T1000 (cell line): ENCODE measurements at regions not wholly inside any gene's neighbourhood (a gene's known extent, or its start where the extent isn't known, plus 50 kb on each side); places are given as distances from the start of the nearest gene placed in this dataset.

Source experiments
- DNase-seq: peaks from one replicate; lab custom pipeline; 2025; ENCODE audit warnings: mixed read lengths; lab: John Stamatoyannopoulos, UW

DNA sequence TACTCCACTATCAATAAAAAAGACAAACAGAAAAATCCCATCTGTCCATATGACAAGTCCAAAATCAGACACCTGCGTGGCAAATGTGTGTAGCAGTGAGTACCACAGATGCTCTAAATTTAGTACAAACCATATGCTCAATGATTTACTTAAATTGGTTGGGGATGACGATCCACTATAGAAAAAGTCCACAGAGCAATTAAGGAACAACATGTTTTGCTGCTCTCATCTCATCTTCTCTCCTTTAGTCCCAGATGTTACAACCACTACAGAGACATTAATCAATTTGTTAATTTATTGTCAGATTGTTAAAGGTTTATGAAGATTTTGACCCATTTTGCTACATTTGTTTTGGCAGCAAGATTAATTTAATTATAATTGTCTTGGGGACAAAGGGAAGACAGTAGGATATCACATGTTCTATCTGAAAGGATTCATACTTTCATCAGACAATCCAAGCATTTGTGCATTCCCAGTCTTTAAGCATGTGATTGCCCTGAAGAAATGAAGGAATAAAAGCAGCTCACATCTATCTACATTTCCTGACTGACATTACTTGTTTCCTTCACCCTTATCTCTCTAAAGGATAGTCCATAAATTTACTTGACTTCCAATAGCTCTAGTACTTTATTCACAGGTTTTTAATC, 2268.1 kb downstream of the PCDH7 start:
- no peak for DNase-seq

DNA sequence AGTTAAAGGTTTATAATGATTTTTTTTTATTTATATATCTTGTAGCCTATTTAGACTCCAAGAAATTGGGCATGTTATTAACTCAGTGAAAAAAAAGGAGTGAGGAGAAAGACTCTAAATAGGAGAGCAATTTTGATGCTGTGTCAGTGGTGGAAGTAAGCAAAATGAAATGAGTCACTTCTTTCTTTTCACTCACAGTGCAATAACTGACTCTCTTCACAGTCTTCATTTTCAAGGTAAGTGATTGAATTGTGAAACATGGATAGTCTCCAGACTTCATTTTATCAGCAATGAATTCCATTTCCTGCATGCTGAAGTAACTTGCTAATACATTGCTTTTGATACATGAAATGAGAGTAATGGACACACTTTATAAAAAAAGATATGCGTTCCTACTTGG, 2271.5 kb downstream of the PCDH7 start:
- DNase-seq = no peak

DNA sequence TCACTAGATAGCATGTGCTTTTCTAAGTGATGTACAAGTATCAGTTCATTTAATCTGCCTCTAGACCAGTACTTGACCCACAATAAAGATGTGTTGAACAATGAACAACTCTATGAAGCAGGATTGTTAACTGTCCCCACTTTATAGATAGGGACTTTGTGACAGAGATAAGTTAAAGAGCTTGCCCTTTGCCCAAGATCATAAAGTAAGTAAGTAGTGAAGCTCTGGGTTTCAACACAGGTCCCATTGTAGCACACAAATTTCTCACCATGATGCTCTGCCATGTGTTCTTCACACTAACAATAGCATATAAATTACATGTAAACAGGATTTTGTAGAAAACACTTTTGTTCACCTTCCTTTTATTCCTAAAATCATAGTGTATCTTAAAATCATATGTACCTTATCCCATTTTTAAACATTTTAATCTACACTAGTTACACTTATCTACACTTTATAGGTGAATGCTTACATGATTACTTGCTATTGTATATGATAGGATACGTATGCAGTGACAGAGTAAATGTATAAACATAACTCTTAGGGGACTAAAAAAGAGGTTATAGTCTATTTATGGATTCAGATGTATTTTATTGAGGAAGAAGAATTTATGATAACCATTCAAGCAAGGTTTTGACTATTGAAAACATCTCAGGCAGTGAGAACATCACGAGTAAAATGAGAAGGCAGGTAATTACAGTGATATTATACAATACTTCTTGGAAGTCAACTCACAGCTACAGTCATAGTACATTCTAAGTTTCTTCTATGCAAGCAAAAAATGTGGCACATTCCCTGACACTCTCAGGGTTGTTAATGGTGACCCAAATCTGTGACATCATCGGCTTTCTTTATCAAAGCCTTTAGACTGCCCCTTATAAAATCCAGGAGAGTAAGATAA, 2275.1 kb downstream of the PCDH7 start:
- DNase-seq = no peak

DNA sequence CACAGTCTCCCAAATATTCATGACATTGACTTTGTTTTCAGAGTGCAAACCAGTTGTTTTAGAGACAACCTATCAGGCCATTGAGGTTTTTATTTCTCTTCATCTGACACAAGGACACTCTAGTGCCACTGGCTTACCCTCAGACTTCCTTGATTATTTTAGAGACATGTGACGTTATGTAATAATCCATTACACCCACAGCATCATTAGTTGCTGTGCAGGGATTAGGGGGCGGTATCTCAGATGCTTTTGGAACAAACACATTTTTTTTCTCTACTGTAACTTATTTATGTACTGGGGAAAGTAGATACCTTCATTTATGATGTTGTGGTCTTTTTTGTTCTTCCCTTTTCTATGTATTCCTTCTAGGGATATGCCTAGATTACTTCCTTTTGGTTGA, 2293.1 kb downstream of the PCDH7 start:
- no peak for DNase-seq

DNA sequence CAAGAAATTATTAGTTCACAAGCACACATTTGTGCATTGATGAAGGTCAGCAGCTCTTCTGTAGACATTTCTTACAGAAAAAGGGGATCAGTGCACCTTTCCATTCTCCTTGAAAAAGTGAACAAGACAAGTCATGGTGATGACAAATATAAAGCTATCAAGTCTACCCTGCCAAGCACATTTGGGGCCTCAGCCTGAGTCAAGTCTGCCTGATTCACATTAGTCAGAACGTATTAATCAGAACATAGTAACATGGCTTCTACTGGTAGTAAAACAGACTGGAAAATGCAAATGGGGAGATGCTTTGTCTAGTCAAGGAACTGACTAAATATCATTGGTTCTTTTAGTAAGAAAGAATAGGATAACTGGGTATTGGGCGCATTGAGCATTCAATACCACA, 2305.1 kb downstream of the PCDH7 start:
- DNase-seq = no peak

DNA sequence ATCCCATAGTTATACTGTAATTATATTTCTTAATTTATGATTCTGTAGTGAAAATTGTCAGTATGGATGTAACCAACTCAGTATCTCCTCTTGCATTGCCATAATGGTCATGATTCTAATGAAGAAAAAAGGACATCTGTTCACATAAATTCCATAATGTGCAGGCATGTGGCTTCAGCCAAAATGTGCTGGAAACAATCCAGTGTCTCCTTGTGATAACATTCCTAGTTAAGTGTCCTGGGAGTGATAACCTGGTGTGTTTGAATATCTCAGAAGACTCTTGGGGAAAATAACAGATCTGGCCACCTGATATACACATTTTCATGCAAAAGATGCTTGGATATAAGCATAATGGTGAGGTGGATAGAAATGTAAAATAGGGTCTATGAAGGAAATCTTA, 2309.8 kb downstream of the PCDH7 start:
- DNase-seq = no peak

DNA sequence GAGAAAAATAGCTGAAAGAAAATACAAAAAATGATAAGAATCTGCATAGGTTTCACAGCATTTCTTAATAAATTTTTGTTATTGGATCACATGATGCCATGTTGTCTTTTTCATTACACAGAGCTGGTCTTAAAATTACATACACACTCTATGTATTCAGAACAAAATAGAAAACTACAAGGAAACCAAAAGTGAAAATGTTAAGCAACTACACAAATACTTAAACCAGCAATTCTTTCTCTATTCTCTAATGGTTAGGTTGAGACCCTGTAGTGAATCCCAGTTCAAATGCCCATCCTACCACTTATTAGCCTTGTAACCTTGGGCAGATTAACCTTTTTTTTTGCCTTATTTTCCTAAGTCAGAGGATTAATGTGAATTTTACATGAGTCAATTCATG, 2311.2 kb downstream of the PCDH7 start:
- DNase-seq = no peak

DNA sequence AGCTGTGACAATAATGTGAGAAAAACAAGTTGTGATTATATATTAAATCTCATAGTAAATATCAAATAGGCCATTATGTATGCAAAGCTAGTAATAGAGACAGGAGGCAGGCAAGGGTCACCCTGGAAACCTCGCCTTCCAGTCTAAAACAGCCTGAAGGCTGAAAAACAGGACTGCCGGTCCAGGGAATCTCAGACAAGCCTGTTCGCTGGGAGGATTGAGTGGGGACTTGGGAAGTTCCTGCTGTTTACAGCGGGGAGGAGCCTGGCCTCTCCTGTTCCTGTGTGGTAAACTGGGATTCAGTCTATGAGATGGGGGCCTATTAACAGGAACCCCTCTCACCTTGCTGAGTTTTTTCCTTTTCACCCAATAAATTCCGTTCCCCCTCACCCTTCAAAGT, 2317.3 kb downstream of the PCDH7 start:
- DNase-seq = no peak

DNA sequence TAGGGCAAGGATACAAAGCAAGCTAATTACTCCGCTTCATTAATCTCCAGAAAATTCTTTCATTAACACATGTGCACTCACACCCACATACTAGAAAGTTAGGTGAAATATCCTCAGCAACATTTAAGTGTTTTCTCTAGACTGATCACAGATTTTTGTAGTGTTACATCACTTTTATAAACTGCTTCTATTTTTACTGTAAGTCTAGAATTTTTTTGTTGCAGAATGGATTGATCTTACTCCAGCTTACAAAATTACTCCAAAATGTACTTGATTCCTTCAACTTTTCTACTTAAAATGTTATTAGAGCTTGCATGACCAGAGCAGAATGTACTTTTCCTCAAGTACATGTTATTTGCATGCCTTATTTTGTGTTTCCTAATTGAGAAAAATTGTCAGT, 2325.2 kb downstream of the PCDH7 start:
- DNase-seq = no peak

DNA sequence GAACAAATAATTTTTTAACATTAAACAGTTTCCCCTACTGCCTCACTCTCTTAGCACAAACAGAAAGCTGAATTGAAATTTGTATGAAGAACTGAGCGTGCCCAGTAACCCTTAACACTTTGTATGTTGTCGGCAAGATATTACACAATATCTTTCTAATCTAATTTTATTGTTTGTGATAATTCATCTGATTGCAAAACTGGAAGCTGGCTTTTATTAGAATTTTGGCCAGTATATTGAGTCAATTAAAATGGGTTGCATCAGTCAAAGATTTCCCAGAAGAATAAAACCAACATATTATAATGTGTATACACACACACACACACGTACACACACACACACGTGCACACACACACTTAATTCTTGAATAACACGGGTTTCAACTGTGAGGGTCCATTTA, 2332.1 kb downstream of the PCDH7 start:
- DNase-seq = no peak

DNA sequence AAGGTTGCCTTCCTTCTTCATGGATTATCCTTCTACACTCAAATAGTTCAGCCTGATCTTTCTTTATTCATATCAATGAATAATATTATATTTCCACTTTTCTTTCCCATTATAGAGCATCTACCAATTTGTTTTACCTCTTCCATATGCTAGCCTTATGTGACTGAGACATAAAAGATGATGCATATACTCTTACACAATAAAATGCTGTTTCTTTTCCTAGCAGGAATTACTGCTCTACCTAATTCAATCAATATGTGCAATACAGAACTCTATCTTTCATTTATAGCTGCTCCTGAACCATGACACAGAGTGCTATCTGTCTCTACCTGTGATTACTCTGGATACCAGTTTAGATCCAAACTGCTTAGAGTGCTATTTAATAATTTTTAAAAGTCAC, 2334.0 kb downstream of the PCDH7 start:
- no peak for DNase-seq

DNA sequence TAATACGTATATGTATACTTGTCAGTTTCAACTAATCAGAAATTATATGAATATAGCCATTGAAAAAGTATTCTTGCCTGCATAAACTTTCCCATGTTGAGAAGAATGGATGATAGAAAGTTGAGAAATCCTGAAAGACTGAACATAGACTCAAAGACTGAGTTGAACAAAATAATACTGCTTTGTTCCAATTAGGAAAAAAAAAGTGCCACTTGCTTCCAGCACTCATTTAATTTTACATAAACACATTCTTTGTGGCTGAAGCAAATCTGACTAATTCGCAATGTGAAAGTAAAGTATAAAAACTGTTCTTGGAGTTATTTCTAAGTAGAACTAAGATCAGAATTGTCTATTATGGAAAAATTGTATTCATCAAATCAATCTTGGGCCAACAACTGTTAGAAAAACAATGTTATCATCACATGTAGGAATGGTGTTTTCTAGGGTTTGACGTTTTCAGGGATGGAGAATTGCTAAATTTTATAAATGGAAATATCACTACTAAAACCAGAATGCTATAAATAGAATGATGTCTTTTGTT, 2334.6 kb downstream of the PCDH7 start:
- DNase-seq = no peak

DNA sequence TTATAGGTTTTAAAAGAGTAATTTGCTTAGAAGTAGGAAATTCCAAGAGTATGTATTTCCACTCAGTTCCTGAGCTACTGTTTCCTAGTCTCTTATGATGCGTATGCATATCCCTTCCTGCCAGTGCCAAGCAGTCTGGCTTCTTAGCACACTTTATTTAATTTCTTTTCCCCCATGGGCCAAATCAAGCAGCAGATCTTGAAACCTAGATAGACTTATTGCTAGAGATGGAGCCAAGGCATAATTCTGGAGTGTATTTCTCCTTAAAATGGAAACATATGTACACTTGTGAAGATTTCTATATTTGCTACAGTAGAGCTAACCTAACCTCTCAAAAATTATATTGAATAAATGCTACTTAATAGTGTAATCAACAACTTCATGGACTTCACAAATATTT, 2337.6 kb downstream of the PCDH7 start:
- DNase-seq = no peak

DNA sequence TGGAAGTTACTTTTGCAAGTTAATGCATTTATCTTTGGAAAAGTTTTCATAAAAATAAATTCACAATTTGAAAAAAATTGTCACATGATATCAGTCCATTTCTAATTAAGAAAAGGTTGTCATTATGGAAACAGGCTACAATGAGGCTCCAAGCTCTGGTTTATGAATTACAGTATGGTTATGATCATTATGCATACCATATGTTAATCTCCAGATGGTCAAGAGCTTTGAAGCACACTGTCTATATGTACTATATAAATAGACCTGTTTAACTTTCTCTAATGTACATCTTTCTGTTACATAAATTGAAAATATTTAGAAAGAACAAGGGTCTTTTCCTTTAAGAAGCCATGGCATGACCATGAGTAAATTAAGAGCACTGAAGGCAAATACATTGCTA, 2338.8 kb downstream of the PCDH7 start:
- DNase-seq = no peak

DNA sequence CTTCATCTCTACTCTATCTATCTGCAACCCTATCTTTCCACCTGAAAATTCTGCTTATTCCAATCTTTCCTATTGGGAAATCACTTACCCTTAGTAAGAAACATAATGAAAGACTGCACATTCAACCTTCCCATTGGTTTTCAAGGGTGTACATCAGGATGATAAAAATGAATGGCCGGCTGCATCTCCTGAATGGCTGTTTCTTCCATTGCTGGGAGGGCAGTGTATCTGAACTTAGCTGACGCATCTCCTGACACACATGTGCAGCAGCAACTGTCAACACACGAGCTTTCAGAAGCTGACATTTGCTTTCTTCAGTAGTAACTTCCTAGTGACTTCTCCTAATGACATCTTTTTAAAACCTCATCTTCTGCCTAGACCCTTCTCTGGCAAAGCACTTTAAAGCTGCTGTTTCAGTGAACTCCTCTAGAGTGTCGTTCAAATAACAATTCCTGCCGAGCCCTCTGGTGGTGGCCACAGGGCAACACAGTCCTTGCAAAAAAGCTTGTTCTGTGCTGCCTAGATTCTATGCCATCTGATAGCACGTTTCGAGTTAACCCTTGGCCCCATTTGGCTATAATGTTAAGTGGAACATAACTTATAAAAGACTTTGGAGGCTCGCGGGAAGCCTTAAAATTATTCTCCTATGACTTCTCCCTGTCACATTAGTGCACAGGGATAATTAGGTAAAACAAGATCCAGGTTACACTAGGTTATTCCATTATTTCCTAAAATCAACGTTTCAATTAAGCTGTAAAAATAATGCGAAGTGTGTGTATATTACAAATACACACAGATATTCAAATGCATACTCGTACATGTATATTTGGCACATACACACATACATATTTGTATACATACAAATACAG, 2340.7 kb downstream of the PCDH7 start:
- no peak for DNase-seq

DNA sequence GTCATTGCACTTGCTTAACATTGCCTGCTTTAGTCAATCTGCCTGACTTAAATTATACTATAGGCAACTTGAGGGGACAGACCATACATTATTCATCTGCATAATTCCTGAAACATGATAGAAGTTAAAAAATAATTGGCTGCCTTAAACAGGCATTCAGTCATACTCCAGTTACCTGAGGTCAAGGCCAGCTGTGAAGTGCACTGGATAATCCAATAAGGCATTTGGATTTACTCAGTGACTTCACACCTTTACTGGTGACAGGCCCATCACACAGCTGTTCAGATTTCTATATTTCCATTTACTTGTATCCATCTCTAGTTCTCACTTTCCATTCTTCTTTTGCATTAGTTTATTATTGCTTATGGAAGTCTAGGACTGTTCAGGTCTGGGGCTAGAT, 2341.6 kb downstream of the PCDH7 start:
- DNase-seq = no peak

DNA sequence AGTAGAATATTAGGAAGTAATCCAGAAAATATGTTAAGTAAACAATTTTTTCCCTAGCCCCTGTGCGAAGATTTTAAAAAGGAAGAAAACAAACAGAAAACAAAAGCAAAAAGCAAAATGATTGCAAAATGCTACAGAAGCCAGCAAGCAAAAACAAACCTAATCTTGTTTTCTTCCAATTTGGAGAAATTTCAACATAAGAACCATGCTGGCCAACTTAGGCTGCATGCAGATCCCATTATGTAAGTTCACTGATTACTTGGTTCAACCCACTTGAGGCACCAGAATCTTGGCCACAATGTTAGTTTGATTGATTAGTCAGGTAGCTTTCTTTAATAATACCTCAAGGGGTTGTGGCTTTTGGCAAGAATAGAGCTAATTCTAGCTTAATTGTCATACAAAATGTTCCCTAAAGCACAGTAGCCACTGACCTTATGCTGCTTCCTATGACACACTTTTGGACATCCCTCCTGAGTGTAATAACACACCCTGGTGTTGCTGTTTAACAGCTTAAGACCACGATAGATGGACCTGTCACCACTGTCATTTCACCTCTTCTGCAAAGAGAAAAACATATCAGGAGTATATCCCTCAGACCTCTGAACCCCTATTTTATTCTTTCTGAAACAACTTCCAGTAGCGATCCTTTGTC, 2342.1 kb downstream of the PCDH7 start:
- DNase-seq = no peak

DNA sequence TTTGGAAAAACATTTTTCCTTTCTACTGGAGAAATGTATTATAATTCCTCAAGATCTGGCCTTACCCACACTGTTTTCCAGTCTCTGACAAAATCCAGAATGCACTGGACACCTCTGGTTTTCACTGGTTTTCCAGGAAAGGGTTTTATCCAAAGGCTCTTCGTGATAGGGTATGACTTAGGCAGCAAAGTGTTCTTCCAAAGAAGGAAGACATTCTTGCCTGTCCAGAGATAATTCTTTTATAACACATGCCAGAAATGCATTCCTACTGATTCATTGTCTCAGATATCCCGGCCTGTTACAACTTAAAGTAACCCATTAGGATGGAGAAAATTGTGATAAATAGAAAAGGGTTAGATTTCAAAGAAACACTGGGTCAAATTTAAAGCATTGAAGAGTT, 2343.1 kb downstream of the PCDH7 start:
- DNase-seq = no peak

DNA sequence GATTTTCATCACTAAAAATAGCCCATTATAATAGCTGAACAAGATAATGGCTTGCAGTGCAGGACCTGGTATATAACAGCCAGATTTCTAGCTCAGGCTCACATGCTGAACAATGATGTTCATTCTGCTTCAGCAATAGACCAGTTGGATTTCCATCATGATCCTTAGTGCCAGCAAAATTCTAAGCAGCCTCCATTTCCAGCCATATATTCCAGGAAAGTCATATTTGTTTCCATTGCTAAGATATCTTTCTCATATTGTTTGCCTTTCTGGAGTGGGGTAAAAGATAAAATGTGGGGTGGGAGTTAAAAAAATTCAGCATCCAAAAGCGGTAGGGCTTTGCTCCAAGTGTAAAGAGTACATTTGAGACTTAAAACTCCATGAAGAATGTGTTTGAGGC, 2344.1 kb downstream of the PCDH7 start:
- DNase-seq = no peak

DNA sequence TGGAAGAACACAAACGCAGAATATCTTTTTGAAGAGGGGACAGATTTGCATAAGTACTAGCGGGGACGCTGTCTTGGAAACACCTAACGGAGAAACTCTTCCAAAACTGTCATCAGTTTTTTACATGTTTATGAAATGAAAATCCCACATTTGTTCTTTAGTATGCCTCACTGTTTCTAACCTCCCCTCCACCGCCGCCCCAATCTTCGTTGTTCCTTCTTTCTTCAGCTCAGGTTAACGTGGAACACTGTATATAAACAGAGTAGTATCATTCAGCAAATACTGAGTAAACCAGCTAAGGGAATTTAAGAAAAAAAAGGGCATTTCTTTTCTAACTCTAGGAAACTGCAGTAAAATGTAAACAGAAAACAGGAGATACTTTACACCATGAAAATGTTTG, 2345.6 kb downstream of the PCDH7 start:
- no peak for DNase-seq

DNA sequence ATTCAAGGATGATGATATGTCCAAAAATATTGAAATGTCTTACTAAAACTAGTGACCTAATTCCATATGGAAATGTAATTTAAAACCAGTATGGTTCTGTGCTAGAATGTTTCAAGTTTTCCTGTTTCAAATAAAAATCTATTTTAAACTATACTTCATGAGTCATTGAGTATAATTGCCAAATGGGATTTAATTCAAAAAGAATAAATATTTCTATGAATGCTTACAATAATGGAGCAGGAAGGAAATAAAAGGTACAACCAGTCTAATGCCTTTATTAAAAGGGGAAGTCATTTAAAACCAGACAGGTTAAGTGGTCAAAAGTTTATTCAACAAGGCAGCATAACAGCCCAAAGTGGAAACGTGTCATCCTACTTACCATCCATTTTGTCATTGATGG, 2347.1 kb downstream of the PCDH7 start:
- DNase-seq = no peak

DNA sequence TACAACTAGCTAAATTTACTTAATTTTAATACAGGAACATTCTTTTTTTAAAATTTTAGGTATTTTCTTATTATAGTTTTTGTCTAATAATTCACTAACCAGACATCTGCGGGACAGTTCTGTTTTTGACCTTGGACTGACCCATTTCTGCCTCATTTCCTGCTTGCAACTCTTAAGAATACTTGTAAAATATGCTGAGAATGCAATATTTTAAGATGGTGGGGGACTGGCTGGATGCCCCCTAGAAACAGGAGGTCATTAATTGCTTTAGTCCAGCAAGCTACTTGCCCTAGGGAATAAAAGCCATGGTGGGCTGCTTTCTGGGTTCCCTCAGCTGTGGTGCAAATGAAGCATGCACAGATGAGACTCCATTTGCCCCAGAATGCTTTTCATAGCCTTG, 2348.4 kb downstream of the PCDH7 start:
- no peak for DNase-seq
